K562 (cell line): ENCODE measurements at regions not wholly inside any gene's neighbourhood (a gene's known extent, or its start where the extent isn't known, plus 50 kb on each side); places are given as distances from the start of the nearest gene placed in this dataset.
A peak's percentile ranks its signal among the peaks of the same experiment; 100 is the strongest.

Experiments
- C11orf30 ChIP-seq: fragments of 450-650 bp; IDR thresholded peaks from 2 replicates; pipeline ENCODE4 v1.6.1; 2016; ENCODE audit warnings: low read depth, mild to moderate bottlenecking
- ILF3 ChIP-seq: fragments of 450-650 bp; IDR thresholded peaks from 2 replicates; pipeline ENCODE4 v1.6.1; 2018; ENCODE audit warnings: antibody characterized with exemption, mild to moderate bottlenecking, moderate library complexity, borderline replicate concordance
- MAX ChIP-seq: sonication (generic); formaldehyde crosslinking; IDR thresholded peaks from 2 replicates; pipeline ENCODE4 v1.9.0; 2022; ENCODE audit warnings: mild to moderate bottlenecking, missing genetic modification reagents
- MTF1 ChIP-seq: fragments of 250-450 bp; sonication (Bioruptor Pico); IDR thresholded peaks from 2 replicates; pipeline ENCODE4 v1.9.0; 2021; ENCODE audit warnings: moderate library complexity, mild to moderate bottlenecking, inconsistent platforms, borderline replicate concordance
- POLR2G ChIP-seq: fragments of 200-400 bp; formaldehyde crosslinking; IDR thresholded peaks from 2 replicates; pipeline ENCODE4 v1.6.1; 2017; ENCODE audit warnings: low read depth, mild to moderate bottlenecking, antibody characterized with exemption, low read length, moderate library complexity
- STAT5B ChIP-seq: fragments of 250-450 bp; sonication (Bioruptor Pico); IDR thresholded peaks from 2 replicates; pipeline ENCODE4 v1.8.0; 2021; ENCODE audit warnings: mild to moderate bottlenecking, inconsistent platforms
- TFAP4 ChIP-seq: sonication (generic); formaldehyde crosslinking; IDR thresholded peaks from 2 replicates; pipeline ENCODE4 v1.8.0; 2022; ENCODE audit warnings: missing genetic modification reagents, mild to moderate bottlenecking, moderate library complexity, borderline replicate concordance
- U2AF2 ChIP-seq: fragments of 200-400 bp; formaldehyde crosslinking; optimal IDR thresholded peaks from 2 replicates; pipeline ENCODE3; 2017; ENCODE audit warnings: low read depth, mild to moderate bottlenecking, low read length
- WHSC1 ChIP-seq: IDR thresholded peaks from one replicate; pipeline ENCODE4 v1.6.1; 2012; ENCODE audit warnings: low read length, control low read depth, inconsistent platforms
- ZNF175 ChIP-seq: fragments of 200-800 bp; sonication (Bioruptor generic); IDR thresholded peaks from 2 replicates; pipeline ENCODE4 v1.6.1; 2016; ENCODE audit warnings: low read depth, mild to moderate bottlenecking, missing genetic modification characterization, missing compliant biosample characterization
- TF ChIP-seq, protein P1 (sequence below): fragments of 450-650 bp; IDR thresholded peaks from 2 replicates; pipeline ENCODE4 v1.6.1; 2016; ENCODE audit warnings: low read depth
- TF ChIP-seq, protein P2 (sequence below): fragments of 450-650 bp; conservative IDR thresholded peaks from 2 replicates; pipeline ENCODE4 v1.6.1; 2016; ENCODE audit warnings: missing genetic modification characterization, low read depth, mild to moderate bottlenecking, control low read depth, missing compliant biosample characterization
- TF ChIP-seq, protein P3 (sequence below): sonication (generic); formaldehyde crosslinking; IDR thresholded peaks from 2 replicates; pipeline ENCODE4 v1.8.1; 2023; ENCODE audit warnings: mild to moderate bottlenecking, missing genetic modification reagents

DNA sequence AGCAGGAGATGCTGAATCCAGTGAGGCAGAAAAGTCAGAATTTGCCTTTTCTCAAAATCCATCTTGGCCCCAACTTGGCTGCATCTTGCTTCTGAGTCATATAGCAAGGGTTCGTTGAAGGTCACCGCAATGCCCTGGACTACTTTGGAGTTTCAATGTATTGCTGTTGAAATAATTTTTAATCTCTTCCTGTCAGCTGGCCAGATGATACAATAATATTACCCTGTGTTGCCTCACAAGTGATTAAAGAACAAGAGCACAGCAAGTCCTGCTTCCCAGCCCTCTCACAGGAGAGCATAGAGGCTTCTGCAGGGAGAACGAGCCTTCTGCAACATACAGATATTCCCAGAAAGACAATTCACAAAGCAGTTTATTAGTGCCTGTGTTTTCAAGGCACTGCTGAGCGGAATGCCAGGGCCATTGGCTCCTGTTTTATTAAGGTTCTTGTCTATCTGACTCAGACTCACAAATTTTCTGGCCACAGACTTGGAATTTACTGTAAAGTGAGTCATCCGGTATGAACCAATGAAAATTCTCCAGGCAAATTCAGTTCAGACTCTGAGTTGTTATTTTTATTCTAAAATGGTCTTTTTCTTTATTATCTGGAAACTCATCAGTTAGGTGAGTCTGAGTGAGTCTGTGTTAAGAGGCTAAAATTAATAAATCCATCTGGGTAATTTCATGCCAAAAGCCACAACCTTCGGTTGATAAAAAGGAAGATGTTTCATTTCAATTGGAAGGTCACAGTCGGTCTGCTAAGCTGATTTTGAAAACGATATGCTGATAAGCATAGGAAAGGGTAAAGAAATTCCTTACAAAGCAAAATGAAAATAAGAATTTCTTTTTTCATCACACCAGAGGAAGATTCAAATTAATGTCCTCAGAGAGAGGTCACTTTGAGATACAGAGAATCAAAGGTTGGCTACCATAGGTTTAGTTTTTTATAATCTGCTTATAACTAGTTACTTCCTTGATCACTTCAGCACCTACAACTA lies 289.4 kb upstream of the STXBP5 start (continued):
- TF ChIP-seq, protein P1, sequence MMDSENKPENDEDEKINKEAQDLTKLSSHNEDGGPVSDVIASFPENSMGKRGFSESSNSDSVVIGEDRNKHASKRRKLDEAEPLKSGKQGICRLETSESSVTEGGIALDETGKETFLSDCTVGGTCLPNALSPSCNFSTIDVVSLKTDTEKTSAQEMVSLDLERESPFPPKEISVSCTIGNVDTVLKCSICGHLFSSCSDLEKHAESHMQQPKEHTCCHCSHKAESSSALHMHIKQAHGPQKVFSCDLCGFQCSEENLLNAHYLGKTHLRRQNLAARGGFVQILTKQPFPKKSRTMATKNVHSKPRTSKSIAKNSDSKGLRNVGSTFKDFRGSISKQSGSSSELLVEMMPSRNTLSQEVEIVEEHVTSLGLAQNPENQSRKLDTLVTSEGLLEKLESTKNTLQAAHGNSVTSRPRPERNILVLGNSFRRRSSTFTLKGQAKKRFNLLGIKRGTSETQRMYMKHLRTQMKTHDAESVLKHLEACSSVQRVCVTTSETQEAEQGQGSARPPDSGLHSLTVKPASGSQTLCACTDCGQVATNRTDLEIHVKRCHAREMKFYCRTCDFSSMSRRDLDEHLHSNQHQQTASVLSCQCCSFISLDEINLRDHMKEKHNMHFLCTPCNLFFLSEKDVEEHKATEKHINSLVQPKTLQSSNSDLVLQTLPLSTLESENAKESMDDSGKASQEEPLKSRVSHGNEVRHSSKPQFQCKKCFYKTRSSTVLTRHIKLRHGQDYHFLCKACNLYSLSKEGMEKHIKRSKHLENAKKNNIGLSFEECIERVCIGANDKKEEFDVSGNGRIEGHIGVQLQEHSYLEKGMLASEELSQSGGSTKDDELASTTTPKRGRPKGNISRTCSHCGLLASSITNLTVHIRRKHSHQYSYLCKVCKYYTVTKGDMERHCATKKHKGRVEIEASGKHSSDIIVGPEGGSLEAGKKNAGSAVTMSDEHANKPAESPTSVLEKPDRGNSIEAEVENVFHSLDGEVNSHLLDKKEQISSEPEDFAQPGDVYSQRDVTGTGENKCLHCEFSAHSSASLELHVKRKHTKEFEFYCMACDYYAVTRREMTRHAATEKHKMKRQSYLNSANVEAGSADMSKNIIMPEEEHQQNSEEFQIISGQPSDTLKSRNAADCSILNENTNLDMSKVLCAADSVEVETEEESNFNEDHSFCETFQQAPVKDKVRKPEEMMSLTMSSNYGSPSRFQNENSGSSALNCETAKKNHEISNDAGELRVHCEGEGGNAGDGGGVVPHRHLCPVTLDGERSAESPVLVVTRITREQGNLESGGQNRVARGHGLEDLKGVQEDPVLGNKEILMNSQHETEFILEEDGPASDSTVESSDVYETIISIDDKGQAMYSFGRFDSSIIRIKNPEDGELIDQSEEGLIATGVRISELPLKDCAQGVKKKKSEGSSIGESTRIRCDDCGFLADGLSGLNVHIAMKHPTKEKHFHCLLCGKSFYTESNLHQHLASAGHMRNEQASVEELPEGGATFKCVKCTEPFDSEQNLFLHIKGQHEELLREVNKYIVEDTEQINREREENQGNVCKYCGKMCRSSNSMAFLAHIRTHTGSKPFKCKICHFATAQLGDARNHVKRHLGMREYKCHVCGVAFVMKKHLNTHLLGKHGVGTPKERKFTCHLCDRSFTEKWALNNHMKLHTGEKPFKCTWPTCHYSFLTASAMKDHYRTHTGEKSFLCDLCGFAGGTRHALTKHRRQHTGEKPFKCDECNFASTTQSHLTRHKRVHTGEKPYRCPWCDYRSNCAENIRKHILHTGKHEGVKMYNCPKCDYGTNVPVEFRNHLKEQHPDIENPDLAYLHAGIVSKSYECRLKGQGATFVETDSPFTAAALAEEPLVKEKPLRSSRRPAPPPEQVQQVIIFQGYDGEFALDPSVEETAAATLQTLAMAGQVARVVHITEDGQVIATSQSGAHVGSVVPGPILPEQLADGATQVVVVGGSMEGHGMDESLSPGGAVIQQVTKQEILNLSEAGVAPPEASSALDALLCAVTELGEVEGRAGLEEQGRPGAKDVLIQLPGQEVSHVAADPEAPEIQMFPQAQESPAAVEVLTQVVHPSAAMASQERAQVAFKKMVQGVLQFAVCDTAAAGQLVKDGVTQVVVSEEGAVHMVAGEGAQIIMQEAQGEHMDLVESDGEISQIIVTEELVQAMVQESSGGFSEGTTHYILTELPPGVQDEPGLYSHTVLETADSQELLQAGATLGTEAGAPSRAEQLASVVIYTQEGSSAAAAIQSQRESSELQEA = no peak
- TF ChIP-seq, protein P2, sequence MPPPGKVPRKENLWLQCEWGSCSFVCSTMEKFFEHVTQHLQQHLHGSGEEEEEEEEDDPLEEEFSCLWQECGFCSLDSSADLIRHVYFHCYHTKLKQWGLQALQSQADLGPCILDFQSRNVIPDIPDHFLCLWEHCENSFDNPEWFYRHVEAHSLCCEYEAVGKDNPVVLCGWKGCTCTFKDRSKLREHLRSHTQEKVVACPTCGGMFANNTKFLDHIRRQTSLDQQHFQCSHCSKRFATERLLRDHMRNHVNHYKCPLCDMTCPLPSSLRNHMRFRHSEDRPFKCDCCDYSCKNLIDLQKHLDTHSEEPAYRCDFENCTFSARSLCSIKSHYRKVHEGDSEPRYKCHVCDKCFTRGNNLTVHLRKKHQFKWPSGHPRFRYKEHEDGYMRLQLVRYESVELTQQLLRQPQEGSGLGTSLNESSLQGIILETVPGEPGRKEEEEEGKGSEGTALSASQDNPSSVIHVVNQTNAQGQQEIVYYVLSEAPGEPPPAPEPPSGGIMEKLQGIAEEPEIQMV (tag) = 0 out of 2 replicates have a peak, but pooled peaks have one; percentile 28
- TF ChIP-seq ILF3 (0 out of 2 replicates have a peak, but pooled peaks have one; percentile 30), TFAP4 (CRISPR knock-in tag) (peak; percentile 90; the same call in 1 of the 2 replicates), C11orf30 (peak; percentile 58), WHSC1 (no peak), ZNF175 (CRISPR knock-in tag) (peak; percentile 78), STAT5B (no peak), POLR2G (peak; percentile 35; the same call in 1 of the 2 replicates), U2AF2 (no peak), MAX (CRISPR knock-in tag) (no peak), MTF1 (CRISPR knock-in tag) (no peak)
- TF ChIP-seq, protein P3, sequence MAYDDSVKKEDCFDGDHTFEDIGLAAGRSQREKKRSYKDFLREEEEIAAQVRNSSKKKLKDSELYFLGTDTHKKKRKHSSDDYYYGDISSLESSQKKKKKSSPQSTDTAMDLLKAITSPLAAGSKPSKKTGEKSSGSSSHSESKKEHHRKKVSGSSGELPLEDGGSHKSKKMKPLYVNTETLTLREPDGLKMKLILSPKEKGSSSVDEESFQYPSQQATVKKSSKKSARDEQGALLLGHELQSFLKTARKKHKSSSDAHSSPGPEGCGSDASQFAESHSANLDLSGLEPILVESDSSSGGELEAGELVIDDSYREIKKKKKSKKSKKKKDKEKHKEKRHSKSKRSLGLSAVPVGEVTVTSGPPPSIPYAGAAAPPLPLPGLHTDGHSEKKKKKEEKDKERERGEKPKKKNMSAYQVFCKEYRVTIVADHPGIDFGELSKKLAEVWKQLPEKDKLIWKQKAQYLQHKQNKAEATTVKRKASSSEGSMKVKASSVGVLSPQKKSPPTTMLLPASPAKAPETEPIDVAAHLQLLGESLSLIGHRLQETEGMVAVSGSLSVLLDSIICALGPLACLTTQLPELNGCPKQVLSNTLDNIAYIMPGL (CRISPR knock-in tag) = no peak
